ENCODE measurements at regions not wholly inside any gene's neighbourhood (a gene's known extent, or its start where the extent isn't known, plus 50 kb on each side); places are given as distances from the start of the nearest gene placed in this dataset.

- TF ChIP-seq CTCF (conservative IDR thresholded peaks at IDR 0.05; ENCODE audit: low read length) (no peak), EZH2phosphoT487 (IDR thresholded peaks at IDR 0.05; ENCODE audit: borderline replicate concordance) (no peak)
Measured at GRCh38 chr7:17421941-17422340, 123.5 kb downstream of the AHR start.

Data from Loucy (cell line).